CD14-positive monocyte (primary cell): ENCODE measurements at regions not wholly inside any gene's neighbourhood (a gene's known extent, or its start where the extent isn't known, plus 50 kb on each side); places are given as distances from the start of the nearest gene placed in this dataset.

ENCODE experiments used
- DNase-seq, 3 donors: peaks; one replicate each; pipeline ENCODE4 v3.0.0-alpha.2; 2011 to 2022
- H2AFZ ChIP-seq: 2 replicates; pipeline ENCODE4 v1.6.0; 2012; ENCODE audit warnings: mild to moderate bottlenecking, low read depth, low read length, inconsistent platforms; ENCODE audit not compliant: insufficient read depth, poor library complexity, severe bottlenecking
- H3K27ac ChIP-seq, 2 donors: 1 replicate in 1 of 2; 2 replicates in 1 of 2; pipeline ENCODE4 v1.5.1; 2012 to 2013; ENCODE audit warnings: low read length in 2 of 2, control low read depth in 1 of 2, inconsistent platforms in 1 of 2, low read depth in 1 of 2, mild to moderate bottlenecking in 1 of 2
- H3K27me3 ChIP-seq, 2 donors: one replicate each; pipeline versions ENCODE4 v1.6.0 to v1.6.1; 2011 to 2013; ENCODE audit warnings: low read length in 2 of 2; ENCODE audit not compliant: control insufficient read depth in 2 of 2, insufficient read depth in 2 of 2
- H3K36me3 ChIP-seq, 2 donors: replicated peaks in 1 of 2; 1 replicate in 1 of 2; 2 replicates in 1 of 2; pipeline versions ENCODE4 v1.5.1 to v1.6.1; 2012 to 2013; ENCODE audit warnings: low read length in 2 of 2, control low read depth in 1 of 2, inconsistent platforms in 1 of 2, mild to moderate bottlenecking in 1 of 2; ENCODE audit not compliant: insufficient read depth in 2 of 2, control insufficient read depth in 1 of 2
- H3K4me1 ChIP-seq, 2 donors: 1 replicate in 1 of 2; 2 replicates in 1 of 2; pipeline versions ENCODE4 v1.5.1 to v1.6.1; 2012 to 2013; ENCODE audit warnings: low read length in 2 of 2, control low read depth in 1 of 2, inconsistent platforms in 1 of 2, mild to moderate bottlenecking in 1 of 2, moderate library complexity in 1 of 2; ENCODE audit not compliant: insufficient read depth in 2 of 2, control insufficient read depth in 1 of 2
- H3K4me2 ChIP-seq: replicated peaks from 2 replicates; pipeline ENCODE3; 2012; ENCODE audit warnings: low read length, moderate library complexity, mild to moderate bottlenecking; ENCODE audit not compliant: poor library complexity, severe bottlenecking; ENCODE audit errors: extremely low read depth
- H3K4me3 ChIP-seq, 3 experiments: fragments of 200-600 bp in 1 of 3; sonication (generic) in 1 of 3; replicated peaks in 1 of 3; 1 replicate in 2 of 3; 2 replicates in 1 of 3; pipeline ENCODE4 v1.5.1; 2011 to 2013; ENCODE audit warnings: low read length in 3 of 3, mild to moderate bottlenecking in 3 of 3, control low read depth in 2 of 3, low read depth in 2 of 3, inconsistent platforms in 1 of 3, moderate library complexity in 1 of 3
- H3K79me2 ChIP-seq: 2 replicates; pipeline ENCODE4 v1.6.0; 2012; ENCODE audit warnings: mild to moderate bottlenecking, control low read depth, inconsistent platforms, low read length, moderate library complexity; ENCODE audit not compliant: insufficient read depth
- H3K9ac ChIP-seq: 2 replicates; pipeline ENCODE4 v1.6.0; 2017; ENCODE audit warnings: low read length, mild to moderate bottlenecking; ENCODE audit not compliant: insufficient read depth, poor library complexity, severe bottlenecking
- H3K9me3 ChIP-seq, 2 donors: replicated peaks in 1 of 2; 1 replicate in 1 of 2; 2 replicates in 1 of 2; pipeline versions ENCODE4 v1.5.1 to v1.6.1; 2012 to 2013; ENCODE audit warnings: low read length in 2 of 2, control low read depth in 1 of 2; ENCODE audit not compliant: control insufficient read depth in 1 of 2, insufficient read depth in 1 of 2
- H4K20me1 ChIP-seq: 2 replicates; pipeline ENCODE4 v1.6.0; 2012; ENCODE audit warnings: mild to moderate bottlenecking, low read length, control low read depth, moderate library complexity; ENCODE audit not compliant: insufficient read depth
- H3K27ac Mint-ChIP-seq, 7 donors: one replicate each; pipeline ENCODE4 v1.8.0; 2020; ENCODE audit warnings: mild to moderate bottlenecking in 7 of 7, mixed read lengths in 7 of 7, moderate library complexity in 6 of 7, inconsistent platforms in 2 of 7
- H3K27me3 Mint-ChIP-seq, 3 donors: one replicate each; pipeline ENCODE4 v1.8.0; 2021 to 2022; ENCODE audit warnings: low read depth in 3 of 3, mild to moderate bottlenecking in 3 of 3, mixed read lengths in 3 of 3, moderate library complexity in 3 of 3, inconsistent platforms in 1 of 3
- H3K36me3 Mint-ChIP-seq, 2 donors: one replicate each; pipeline ENCODE4 v1.8.0; 2020; ENCODE audit warnings: mixed read lengths in 2 of 2, inconsistent platforms in 1 of 2, mild to moderate bottlenecking in 1 of 2
- H3K4me1 Mint-ChIP-seq: one replicate; pipeline ENCODE4 v1.8.0; 2020; ENCODE audit warnings: mild to moderate bottlenecking, mixed read lengths
- H3K4me3 Mint-ChIP-seq, 2 donors: one replicate each; pipeline ENCODE4 v1.8.0; 2020; ENCODE audit warnings: mild to moderate bottlenecking in 2 of 2, mixed read lengths in 2 of 2, moderate library complexity in 1 of 2
- H3K9me3 Mint-ChIP-seq, 7 donors: one replicate each; pipeline ENCODE4 v1.8.0; 2020 to 2022; ENCODE audit warnings: mixed read lengths in 7 of 7, mild to moderate bottlenecking in 6 of 7, moderate library complexity in 6 of 7, inconsistent platforms in 2 of 7
- CTCF ChIP-seq: fragments of 200-600 bp; IDR thresholded peaks from one replicate; pipeline ENCODE4 v1.8.0; 2022; ENCODE audit warnings: antibody characterized with exemption, mild to moderate bottlenecking
- WGBS: methylation state at CpG from one replicate; pipeline ENCODE4 v1.1.5; 2013; ENCODE audit warnings: missing lambda C conversion rate; ENCODE audit not compliant: insufficient coverage; 5-methylcytosine and 5-hydroxymethylcytosine counted together
- intact Hi-C, 2 donors: fragments of 100-400 bp; cut with micrococcal nuclease; formaldehyde crosslinking; loops; one replicate each; pipeline versions ENCODE4 v1.15.0 to v1.15.1; 2023

DNA sequence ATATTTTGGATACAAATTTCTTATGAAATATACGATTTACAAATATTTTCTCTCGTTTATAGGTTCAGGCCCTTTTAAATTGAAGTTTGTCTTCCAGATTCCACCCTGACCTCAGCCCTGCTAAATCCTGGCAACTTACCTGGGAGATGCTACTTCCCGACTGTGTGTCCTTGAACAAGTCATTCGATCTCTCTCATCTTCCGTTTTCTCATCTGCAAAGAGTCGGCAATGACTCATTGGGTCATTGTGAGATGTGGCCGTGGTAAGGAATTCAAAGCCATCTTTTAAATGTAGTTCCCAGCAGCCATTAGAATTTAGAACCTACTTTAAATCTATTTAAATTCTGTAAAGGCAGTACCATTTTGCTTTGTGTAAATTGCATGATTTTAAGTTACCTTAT lies 72.5 kb downstream of the LHX2 start:
- Mint-ChIP-seq H3K4me3 (peak overlapping the region in 1 of 2 donors; percentile 18), H3K36me3 (no peaks in the 10 kb centered on the region), H3K27me3 (peaks cover 15 to 19% (median 17%) of the 10 kb centered on the region in 3 donors), H3K27ac (no peak overlapping the region), H3K9me3 (peaks cover 5 to 21% (median 15%) of the 10 kb centered on the region in 7 donors), H3K4me1 (peaks cover 2% of the 10 kb centered on the region)
- no peaks in the 10 kb centered on the region for H3K36me3 ChIP-seq
- H3K9me3 ChIP-seq, result peaks cover 5 to 10% of the 10 kb centered on the region in 2 donors
- no CpG with 5 or more reads among the region's 7 CpGs for WGBS
- no peak overlapping the region for H3K4me2 ChIP-seq
- H3K27me3 ChIP-seq, result no peaks in the 10 kb centered on the region
- H3K4me1 ChIP-seq, result no peaks in the 10 kb centered on the region
- H4K20me1 ChIP-seq, result no peaks in the 10 kb centered on the region
- intact Hi-C loops, result no loop called here
- H3K79me2 ChIP-seq, result no peaks in the 10 kb centered on the region
- no peak overlapping the region for H3K4me3 ChIP-seq
- H3K9ac ChIP-seq, result no peak overlapping the region
- H3K27ac ChIP-seq, result no peak overlapping the region
- no peak for DNase-seq
- no peak for TF ChIP-seq CTCF
- no peak overlapping the region for H2AFZ ChIP-seq

DNA sequence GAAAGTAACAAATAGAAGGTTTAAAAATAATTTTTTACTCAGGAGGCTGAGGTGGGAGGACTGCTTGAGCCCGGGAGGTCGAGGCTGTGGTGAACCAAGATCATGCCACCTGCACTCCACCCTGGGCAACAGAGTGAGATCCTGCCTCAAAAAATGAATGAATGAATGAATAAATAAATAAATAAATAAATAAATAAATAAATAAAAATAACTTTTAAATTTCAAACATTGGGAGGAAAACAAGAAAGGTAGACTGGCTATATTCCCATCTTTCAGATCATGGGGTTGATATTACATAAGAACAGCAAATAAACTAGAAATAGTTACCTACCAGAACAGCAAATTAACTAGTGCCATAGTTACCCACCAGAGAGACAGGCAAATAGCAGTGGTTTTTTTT lies 75.7 kb downstream of the LHX2 start:
- Mint-ChIP-seq H3K27ac (no peak overlapping the region), H3K4me1 (peaks cover 1% of the 10 kb centered on the region), H3K4me3 (no peak overlapping the region), H3K9me3 (peaks cover 5 to 19% (median 15%) of the 10 kb centered on the region in 7 donors), H3K27me3 (peaks cover 16 to 24% (median 17%) of the 10 kb centered on the region in 3 donors), H3K36me3 (no peaks in the 10 kb centered on the region)
- Histone ChIP-seq H2AFZ (no peak overlapping the region), H4K20me1 (no peaks in the 10 kb centered on the region), H3K4me1 (no peaks in the 10 kb centered on the region), H3K27me3 (no peaks in the 10 kb centered on the region), H3K9ac (no peak overlapping the region), H3K9me3 (peaks cover 5 to 10% of the 10 kb centered on the region in 2 donors), H3K27ac (no peak overlapping the region), H3K79me2 (no peaks in the 10 kb centered on the region), H3K4me2 (no peak overlapping the region), H3K4me3 (no peak overlapping the region), H3K36me3 (no peaks in the 10 kb centered on the region)
- no CpG with 5 or more reads among the region's 2 CpGs for WGBS
- TF ChIP-seq CTCF, result no peak
- intact Hi-C loops, result no loop called here
- no peak for DNase-seq
